H4 (cell line): ENCODE measurements at regions not wholly inside any gene's neighbourhood (a gene's known extent, or its start where the extent isn't known, plus 50 kb on each side); places are given as distances from the start of the nearest gene placed in this dataset.

ENCODE experiments used
- DNase-seq: peaks from one replicate; pipeline ENCODE4 v3.0.0-alpha.2; 2015; ENCODE audit warnings: low spot score

DNA sequence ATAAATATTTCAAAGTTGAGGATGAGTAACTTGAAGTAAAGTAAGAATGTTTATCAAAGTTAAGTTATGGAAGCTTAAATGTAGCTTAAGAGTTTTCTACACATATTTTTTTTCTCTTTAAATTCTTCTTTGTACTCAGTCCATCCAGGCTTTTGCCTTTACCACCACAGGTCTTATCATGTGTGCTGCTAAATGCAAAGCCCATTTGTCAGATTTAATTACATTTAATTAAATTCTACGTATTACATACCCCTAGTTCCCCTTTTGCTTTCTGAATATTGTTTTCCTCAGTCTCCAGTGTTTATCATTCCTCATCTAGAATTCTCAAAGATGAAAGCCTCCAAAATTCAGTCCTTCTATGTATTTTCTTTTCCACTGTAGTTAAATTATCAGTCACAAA lies 1841.9 kb downstream of the EFNA5 start:
- no peak for DNase-seq

- DNase-seq, result no peak
Measured at GRCh38 chr5:105821800-105822199, 1848.9 kb downstream of the EFNA5 start.

GRCh38 chr5:105817914-105818313 lies 1852.8 kb downstream of the EFNA5 start:
- DNase-seq, result no peak

DNA sequence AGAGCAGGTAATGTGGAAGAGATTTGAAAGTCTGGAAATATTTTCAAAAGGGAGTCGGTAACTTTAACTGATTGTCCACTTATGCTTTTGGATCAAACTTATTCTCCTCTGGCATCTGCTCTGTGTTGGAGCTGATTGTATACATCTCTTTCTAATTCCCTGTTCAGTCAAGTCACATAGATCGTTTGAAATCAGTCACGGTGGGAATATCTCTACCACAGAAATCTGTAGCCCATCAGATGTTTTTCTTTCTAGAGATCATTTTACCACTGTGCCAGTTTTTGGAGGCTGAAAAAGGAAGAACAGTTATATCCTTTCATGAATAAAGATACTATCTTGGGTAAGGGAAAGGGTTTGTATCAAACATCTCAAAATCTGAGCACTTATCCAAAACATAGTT lies 1853.3 kb downstream of the EFNA5 start:
- no peak for DNase-seq

- no peak for DNase-seq
Measured at GRCh38 chr5:105816961-105817360, 1853.8 kb downstream of the EFNA5 start.

- no peak for DNase-seq
Measured at GRCh38 chr5:105812304-105812703, 1858.4 kb downstream of the EFNA5 start.

- DNase-seq, result no peak
Measured at GRCh38 chr5:105807951-105808350, 1862.8 kb downstream of the EFNA5 start.

GRCh38 chr5:105807290-105807689 lies 1863.4 kb downstream of the EFNA5 start:
- no peak for DNase-seq

DNA sequence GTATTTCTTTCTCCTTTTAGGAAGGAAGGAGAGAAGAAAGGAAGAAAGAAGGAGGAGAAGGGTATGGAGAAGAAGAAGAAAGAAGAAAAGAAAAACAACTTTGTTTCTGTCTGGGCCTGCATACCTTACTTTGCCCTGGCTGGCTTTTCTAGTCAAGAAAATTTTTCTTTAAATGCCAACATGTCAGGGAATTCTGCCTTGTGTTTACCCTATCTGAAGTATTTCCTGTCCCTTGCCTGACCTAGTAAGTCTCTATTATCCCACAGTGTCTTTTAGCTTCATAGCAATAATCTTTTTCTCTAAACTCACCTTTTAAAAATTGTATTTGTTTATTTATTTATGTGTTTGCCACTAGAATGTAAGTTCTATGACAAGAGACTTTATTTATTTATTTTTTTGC lies 1864.1 kb downstream of the EFNA5 start:
- DNase-seq, result no peak

GRCh38 chr5:105803431-105803830 lies 1867.3 kb downstream of the EFNA5 start:
- no peak for DNase-seq

DNA sequence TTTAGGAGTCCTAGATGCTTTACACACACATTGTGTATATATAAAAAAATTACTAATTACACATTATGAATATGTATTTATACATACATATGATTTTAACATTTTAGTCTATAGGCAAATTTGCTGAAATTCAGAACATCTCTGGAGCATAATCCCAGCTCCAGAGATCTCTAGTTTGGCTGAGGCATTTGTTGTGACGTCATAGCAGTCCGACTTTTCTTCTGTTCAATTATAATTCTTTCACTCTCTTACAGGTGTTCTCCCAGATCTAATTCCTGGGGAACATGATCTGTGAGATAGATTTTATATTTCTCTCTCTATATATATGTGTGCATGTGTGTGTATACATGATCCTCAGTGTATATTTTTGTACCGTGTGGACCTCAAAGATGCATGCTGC lies 1876.2 kb downstream of the EFNA5 start:
- no peak for DNase-seq

GRCh38 chr5:105789246-105789645 lies 1881.5 kb downstream of the EFNA5 start:
- no peak for DNase-seq

- no peak for DNase-seq
Measured at GRCh38 chr5:105783811-105784210, 1886.9 kb downstream of the EFNA5 start.

- no peak for DNase-seq
Measured at GRCh38 chr5:105782501-105782900, 1888.2 kb downstream of the EFNA5 start.

GRCh38 chr5:105773241-105773640 lies 1897.5 kb downstream of the EFNA5 start:
- DNase-seq, result no peak

DNA sequence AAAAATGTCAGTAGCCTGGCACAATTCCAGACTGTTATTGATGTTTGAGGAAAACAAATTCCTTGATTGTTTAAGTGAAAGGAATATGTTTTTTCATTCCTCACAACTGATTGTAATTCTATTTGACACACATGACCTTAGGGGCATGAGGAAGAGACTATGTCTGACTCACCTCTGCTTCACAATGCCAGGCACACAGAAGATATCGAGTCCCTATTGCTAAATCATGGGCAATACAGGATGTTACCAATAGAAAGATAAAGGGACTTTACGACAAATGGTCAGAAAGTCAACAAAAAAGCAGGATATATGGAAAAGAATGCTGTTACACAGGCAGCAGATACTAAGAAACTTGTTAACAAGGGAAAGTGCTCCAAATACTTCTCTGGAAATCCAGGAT lies 1903.5 kb downstream of the EFNA5 start:
- no peak for DNase-seq

- DNase-seq, result no peak
Measured at GRCh38 chr5:105762728-105763127, 1908.0 kb downstream of the EFNA5 start.

DNA sequence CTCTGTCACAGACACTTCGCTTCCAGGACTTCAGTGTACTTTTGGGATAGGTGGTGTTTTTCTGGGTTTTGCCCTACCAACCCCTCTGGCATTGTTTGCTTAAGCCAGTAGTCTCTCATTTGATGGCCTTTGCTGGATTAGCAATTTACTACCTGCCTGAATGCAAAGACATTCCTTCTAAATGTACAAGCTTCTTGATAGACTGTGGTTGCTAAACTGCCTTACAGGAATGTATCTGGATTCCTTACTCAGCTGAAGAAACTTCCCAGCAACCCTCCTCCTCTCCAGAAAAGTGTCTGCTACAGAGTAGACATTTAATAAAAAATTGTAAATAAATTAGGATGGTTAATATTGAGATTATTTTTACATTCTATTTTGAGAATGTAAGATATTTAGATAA lies 1916.7 kb downstream of the EFNA5 start:
- no peak for DNase-seq

DNA sequence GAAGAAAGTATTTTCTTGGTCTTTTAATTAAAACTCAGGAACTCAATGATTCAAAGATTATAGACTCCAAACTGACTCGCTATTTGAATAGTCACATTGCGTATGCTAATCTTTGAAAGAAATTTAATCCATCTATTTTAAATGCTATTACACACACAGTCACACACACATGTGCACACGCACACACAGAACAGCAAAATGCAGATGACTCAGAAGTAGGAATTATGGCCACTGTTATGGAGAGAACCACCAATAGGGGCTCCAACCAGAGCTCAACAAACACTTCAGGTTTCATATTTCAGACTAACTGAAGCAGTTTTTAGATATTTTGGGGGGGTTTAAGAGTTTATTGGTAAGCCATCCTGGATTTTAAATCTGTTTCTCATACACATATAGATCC lies 1917.9 kb downstream of the EFNA5 start:
- peak; percentile 54 for DNase-seq

GRCh38 chr5:105751908-105752307 lies 1918.8 kb downstream of the EFNA5 start:
- no peak for DNase-seq

GRCh38 chr5:105745111-105745510 lies 1925.6 kb downstream of the EFNA5 start:
- no peak for DNase-seq

DNA sequence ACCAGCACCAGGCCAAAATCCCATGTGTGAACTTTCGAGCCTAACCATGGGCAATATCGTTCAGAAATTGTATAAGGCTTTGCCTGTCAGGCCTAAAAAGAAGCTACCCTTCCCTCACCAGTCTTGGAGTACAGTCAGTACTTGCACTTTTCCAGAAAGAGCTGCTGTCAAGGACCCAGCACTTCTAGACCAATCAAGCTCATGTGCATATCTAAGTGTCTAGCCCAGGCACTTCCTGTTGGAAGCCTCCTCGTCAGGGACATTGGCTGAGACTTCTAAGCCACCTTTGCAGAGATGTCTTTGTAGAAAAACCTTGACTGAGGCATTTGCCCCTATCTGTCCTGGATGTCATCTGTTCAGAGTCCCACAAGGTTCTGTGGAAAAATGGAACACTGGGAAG lies 1930.5 kb downstream of the EFNA5 start:
- DNase-seq, result no peak

DNA sequence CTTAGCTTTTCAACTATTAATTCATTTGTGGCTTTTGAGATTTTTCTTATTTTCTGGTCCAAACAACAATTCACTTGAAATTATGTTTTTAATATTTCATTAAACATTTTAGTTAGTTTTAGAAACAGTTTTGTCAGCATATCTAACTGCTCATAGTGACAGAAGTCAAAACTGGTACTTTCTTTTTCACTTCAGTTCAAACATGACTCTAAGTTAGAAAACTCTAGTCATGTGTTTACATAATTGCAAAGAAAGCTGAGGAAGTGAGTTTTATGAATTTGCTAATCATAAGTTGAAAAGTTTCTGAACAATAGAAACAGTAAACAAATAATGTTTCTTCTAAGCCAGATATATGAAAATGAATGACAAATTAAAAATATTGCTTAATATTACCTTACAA lies 1931.0 kb downstream of the EFNA5 start:
- no peak for DNase-seq

DNA sequence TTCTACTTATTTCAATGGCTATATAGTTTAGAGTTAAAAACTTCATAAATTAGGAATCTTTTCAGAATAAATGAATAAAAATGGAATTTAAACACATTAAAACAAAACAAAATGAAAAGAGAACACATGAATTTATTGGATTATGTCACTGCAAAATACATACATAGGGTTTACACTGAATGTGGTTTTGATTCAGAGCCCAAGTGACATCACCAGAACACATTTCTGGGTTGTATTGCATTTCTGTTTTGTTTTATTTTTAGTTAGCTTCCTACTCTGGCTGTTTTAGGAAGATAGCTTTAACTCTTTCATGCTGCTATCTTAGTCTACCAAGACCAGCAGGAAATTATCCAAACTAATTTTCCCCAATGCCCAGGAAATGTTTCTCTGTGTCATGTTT lies 1935.0 kb downstream of the EFNA5 start:
- no peak for DNase-seq

- DNase-seq, result no peak
Measured at GRCh38 chr5:105730982-105731381, 1939.8 kb downstream of the EFNA5 start.
